Fibroblast of upper back skin (primary cell): ENCODE measurements at regions not wholly inside any gene's neighbourhood (a gene's known extent, or its start where the extent isn't known, plus 50 kb on each side); places are given as distances from the start of the nearest gene placed in this dataset.
"Not testable (repeated sequence)": the region's sequence is repeated elsewhere in the genome, so short reads cannot be mapped to it uniquely, and the experiment has no call there.

Experiments used
- DNase-seq: peaks from one replicate; pipeline ENCODE4 v3.0.0-alpha.2; 2013

- no peak for DNase-seq
Observed at GRCh38 chr18:70705831-70706416, 417.1 kb downstream of the SOCS6 start.

- no peak for DNase-seq
Observed at GRCh38 chr18:70700496-70700895, 411.7 kb downstream of the SOCS6 start.

- no peak for DNase-seq
Observed at GRCh38 chr18:70698574-70698973, 409.7 kb downstream of the SOCS6 start.

- DNase-seq: peak; percentile 68
Observed at GRCh38 chr18:70693246-70693645, 404.4 kb downstream of the SOCS6 start.

DNA sequence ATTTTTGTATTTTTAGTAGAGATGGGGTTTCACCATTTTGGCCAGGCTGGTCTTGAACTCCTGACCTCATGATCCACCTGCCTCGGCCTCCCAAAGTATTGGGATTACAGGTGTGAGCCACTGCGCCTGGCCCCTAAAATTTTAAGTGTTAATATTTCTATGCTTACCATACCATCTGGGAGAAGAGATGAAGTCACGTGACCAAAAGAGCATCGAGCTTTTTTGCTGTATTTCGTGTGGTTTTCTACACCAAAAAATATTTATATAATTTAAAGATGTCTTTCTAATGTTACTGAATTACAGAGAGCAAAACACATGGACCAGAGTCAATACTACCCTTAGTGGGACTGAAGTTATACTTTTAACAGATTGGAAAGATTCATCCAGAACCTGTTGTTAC is 400.9 kb downstream of the SOCS6 start:
- not testable (repeated sequence) for DNase-seq

- DNase-seq: no peak
Observed at GRCh38 chr18:70688286-70688685, 399.4 kb downstream of the SOCS6 start.

GRCh38 chr18:70684821-70685220 is 396.0 kb downstream of the SOCS6 start:
- DNase-seq: no peak

DNA sequence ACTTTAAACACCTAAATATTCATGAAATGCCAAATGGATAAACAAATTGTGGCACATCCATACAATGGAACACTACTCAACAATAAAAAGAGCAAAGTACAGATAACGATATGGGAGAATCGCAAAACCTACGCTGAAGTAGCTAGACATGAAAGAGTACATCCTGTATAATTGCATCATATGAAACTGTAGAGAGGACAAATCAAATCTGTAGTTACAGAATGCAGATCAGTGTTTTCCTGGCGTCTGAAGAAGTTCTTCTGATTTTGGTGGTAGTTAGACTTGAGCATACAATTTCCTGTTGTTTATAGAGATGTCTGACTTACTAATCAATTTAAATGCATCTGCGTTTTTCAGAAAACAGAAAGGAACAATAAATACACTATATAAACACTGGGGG is 394.4 kb downstream of the SOCS6 start:
- no peak for DNase-seq

DNA sequence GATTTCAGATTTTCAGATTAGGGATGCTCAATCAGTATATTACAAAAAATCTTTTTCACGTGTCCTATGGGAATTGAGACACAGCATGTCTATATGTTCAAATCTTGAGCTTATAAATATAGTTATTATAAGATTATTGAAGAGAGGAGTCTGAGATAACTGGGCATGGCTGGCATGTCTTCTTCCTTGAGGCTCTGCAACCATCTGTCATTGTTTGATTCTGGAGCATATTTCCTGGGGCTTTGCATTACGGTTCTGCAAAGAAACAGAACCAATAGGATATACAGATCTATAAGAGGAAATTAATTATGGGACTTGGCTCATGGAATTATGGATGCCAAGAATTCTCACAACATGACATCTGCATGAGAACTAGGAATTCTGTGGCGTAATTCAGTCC is 386.1 kb downstream of the SOCS6 start:
- DNase-seq: no peak

GRCh38 chr18:70673831-70674230 is 385.0 kb downstream of the SOCS6 start:
- DNase-seq: no peak

- no peak for DNase-seq
Observed at GRCh38 chr18:70672581-70672980, 383.7 kb downstream of the SOCS6 start.

DNA sequence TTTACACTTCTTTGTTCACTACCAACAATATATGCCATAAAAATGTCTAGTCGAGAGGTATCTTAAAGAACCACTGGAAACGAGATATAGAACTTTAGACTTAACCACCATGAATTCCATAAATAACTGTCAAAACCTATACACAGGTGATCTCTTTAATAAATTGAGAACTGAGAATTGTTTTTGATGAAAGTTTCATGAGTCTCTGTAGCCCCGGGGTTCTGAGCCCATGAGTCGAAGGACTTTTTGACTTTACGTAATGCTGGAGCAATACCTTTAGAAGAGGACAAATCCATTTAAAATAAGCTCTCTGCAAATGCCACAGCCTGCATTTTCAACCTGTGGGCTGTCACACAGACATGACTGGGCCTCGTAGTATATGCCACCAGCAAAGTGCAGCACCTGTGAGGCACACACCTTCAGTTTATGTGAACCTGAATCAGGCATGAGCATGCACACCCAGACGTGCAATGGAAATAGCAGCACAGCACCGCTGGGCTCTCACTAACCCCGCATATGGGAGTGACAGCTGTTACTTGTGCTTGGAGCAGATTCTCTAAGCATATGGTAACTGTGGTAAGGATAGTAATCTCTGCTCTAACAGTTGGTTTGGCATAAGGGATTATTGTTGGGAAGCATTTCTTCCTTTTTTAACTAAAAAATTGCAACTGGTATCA is 383.2 kb downstream of the SOCS6 start:
- DNase-seq: no peak

DNA sequence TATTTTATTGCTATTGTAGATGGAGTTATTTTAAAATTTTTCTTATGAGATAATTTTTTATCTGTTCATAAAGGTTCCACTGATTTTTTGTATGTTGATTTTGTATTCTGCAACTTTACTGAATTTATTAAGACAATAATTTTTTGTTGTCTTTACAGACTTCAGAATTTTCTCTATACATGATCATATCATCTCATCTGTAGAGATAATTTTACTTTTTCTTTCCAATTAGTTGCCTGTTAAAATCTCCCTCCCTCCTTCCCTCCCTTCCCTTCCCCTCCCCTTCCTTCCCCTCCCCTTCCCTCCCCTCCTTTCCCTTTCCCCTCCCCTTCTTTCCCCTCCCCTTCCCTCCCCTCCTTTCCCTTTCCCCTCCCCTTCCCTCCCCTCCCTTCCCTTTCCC is 378.1 kb downstream of the SOCS6 start:
- no peak for DNase-seq

GRCh38 chr18:70663141-70663540 is 374.3 kb downstream of the SOCS6 start:
- no peak for DNase-seq

DNA sequence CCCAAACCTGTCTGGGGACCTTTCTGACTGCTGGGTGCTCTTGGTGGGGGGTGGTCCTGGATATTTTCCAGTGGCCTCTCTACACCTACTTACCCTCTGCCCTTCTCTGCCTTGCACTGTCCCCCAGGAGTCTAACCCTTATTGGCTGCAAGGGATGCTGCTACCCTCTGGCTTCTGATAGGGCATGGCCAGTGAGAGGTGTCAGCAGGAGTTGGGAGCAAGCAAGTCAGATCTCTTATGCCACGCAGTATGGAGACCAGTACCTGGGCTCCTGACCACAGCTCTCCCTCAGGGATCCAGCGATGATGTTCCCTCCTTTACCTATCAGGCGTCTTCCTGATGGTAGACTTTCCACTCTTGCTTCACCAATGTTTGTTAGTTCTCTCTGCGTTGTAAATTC is 373.7 kb downstream of the SOCS6 start:
- DNase-seq: no peak

- no peak for DNase-seq
Observed at GRCh38 chr18:70659036-70659925, 370.4 kb downstream of the SOCS6 start.

DNA sequence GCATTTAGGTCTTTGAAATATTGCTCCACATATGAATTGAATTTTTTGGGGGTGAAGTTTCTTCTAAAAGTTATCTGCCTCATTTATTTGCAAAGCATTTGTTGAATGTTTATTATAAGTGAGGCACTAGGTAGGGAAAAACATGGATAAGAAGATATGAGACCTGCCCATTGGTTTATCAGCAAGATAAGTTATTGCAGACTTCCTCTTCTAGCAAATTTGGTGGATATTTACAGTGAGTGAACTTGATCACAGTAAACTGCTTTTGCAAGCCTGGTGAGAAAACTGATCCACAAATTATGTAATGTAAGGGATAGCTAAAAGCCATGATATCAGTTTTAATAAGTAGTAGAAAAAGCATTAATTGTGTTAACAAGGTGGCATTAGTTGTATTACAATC is 364.8 kb downstream of the SOCS6 start:
- no peak for DNase-seq

DNA sequence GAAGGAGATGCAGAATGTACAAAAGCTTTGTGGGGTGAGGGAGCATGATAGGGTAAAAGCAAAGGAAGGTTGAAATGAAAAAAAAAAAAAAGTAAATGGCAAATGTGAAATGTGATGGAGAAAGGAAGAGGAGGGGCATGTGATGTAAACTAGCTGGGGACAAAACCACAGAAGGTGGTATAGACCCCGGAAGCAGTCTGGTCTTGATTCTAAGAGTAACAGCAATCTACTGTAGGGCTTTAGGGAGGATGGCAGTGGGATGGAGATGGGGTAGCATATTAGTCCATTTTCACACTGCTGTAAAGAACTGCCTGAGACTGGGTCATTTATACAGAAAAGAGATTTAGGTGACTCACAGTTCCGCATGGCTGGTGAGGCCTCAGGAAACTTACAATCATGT is 362.0 kb downstream of the SOCS6 start:
- no peak for DNase-seq

DNA sequence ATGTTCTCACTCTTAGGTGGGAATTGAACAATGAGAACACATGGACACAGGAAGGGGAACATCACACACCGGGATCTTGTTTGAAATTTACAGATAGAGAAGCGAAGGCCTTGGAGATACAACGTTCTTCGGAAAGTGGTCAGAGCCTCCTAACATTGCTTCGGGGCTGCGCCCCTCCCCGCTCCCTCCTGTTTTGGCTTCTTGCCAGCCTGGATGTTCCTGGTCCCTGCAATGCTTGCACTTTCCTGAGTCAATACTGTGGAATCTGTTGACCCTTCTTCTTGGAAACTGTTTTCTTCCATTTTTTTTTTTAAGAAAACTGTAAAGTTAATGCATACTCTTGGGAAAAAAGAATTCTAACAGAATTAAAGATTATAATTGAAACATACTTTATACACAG is 360.8 kb downstream of the SOCS6 start:
- DNase-seq: no peak

DNA sequence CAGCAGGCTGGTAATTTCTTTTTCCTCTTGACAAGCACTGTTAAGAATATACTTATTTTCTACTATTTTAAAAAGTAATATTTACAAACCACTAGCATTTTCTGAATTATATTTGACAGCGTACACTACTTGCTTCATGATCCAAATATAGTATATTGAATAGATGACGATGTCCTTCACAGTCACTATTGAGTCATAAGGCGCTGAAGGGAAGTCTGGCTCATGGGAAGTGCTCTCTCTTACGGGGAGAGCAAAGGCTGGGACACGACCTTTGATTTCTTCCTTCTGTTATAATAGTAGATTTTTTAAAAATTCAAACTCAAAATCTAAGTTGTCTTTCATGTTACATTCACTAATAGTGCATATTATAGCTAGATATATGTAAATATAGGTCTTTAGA is 357.1 kb downstream of the SOCS6 start:
- no peak for DNase-seq

DNA sequence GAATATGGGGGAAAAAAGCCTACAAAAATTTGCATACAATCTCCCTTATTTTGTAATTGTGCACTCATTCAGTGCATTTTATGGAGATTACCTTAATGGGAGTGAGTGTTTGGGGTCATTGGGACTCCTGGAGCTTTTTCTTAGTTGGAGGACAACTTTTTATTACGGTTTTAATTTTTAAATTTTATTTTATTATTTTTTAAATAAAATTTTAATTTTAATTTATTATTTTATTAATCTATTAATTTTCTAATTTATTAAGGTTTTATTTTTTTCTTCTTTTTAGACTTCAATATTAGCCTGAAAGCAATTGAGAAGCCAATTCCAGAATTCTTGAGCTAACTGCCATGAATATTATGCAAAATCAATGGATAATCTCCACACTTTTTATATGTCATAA is 355.0 kb downstream of the SOCS6 start:
- no peak for DNase-seq

- DNase-seq: no peak
Observed at GRCh38 chr18:70641156-70641775, 352.4 kb downstream of the SOCS6 start.

GRCh38 chr18:70640336-70640887 is 351.6 kb downstream of the SOCS6 start:
- DNase-seq: no peak
